Activated naive CD8-positive, alpha-beta T cell (primary cell): ENCODE measurements at regions not wholly inside any gene's neighbourhood (a gene's known extent, or its start where the extent isn't known, plus 50 kb on each side); places are given as distances from the start of the nearest gene placed in this dataset.

Source experiments
- H3K27ac Mint-ChIP-seq: one replicate; pipeline ENCODE4 v1.8.0; 2021; ENCODE audit warnings: mixed read lengths
- H3K27me3 Mint-ChIP-seq: one replicate; pipeline ENCODE4 v1.8.0; 2021; ENCODE audit warnings: mixed read lengths
- H3K36me3 Mint-ChIP-seq: one replicate; pipeline ENCODE4 v1.8.0; 2021; ENCODE audit warnings: mixed read lengths
- H3K4me1 Mint-ChIP-seq: one replicate; pipeline ENCODE4 v1.8.0; 2021; ENCODE audit warnings: low read depth, mixed read lengths
- H3K4me3 Mint-ChIP-seq: one replicate; pipeline ENCODE4 v1.8.0; 2021; ENCODE audit warnings: mild to moderate bottlenecking, mixed read lengths
- H3K9me3 Mint-ChIP-seq: one replicate; pipeline ENCODE4 v1.8.0; 2021; ENCODE audit warnings: low read depth, mixed read lengths

DNA sequence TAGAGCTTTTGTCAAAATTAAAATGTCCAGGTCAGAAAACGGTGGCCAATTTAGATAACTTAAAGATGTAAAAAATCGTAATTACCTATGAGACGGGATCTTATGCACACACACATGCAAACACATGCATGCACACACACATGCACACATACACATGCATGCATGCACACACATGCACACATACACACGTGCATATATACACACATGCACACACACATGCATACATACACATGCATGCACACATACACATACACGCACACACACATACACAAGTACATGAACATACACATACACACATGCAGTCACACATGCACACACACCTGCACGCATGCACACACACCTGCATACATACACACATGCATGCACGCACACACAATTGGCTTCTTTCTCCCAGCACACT, 362.0 kb downstream of the IRX1 start:
- Mint-ChIP-seq H3K27ac (no peak overlapping the region), H3K27me3 (no peaks in the 10 kb centered on the region), H3K36me3 (no peaks in the 10 kb centered on the region), H3K9me3 (peaks cover 6% of the 10 kb centered on the region), H3K4me1 (no peaks in the 10 kb centered on the region), H3K4me3 (no peak overlapping the region)

DNA sequence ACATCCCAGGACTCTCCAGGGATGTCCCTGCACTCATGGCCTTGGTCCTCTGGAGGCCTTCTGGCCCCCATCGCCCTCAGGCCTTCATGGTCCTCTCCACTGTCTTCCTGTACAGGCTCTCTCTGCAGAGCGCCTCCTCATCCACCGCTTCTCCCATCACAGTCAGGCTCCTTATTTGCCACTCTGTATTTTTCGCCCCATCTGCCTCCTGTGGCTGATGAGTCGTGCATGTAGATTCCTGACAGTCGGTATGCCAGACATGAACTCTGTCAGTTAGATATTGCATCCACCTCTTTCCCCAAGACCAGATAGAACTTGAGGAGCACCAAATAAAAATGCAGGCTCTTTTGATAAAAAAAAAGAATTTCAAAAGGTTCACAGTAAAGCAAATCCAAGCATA, 362.8 kb downstream of the IRX1 start:
- Mint-ChIP-seq H3K4me1 (no peaks in the 10 kb centered on the region), H3K27ac (no peak overlapping the region), H3K36me3 (no peaks in the 10 kb centered on the region), H3K4me3 (no peak overlapping the region), H3K9me3 (peaks cover 4% of the 10 kb centered on the region), H3K27me3 (no peaks in the 10 kb centered on the region)

DNA sequence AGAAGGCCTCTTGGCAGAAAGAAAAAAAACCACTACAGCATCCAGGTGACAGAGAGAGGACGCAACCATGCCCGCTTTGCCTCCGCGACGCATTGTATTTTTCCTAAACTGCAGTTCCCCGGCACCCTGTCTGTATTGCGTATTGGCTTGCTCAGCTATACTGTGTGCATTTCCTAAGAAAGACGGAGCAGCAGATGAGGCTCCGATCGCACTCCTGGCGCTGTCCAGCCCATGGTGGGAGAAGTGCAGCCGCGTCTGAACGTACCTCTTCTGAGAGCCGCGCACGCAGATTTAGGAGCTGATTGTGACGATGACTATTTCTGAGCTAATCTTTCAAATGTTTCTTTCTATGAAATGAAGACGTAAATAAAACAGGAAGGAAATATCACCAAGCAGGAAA, 366.5 kb downstream of the IRX1 start:
- Mint-ChIP-seq H3K9me3 (peaks cover 6% of the 10 kb centered on the region), H3K4me3 (no peak overlapping the region), H3K4me1 (no peaks in the 10 kb centered on the region), H3K27ac (no peak overlapping the region), H3K27me3 (no peaks in the 10 kb centered on the region), H3K36me3 (no peaks in the 10 kb centered on the region)

DNA sequence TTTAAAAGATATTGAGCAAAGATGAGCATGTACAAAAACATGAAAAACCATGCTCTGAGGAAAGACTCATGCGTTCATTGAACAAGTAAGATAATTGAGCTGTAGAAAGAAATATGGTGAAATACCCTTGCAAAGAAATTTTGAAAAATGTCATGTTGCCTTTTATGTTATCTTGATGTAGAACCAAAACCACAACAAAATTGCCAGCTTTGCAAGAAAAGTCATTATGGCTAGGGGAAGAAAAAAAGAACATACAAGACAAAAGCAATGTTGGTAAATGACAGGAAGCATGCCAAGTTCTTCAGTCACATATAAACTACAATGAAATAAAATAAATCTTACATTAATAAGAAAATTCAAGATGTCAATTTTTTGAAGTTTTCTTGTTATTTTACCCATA, 368.0 kb downstream of the IRX1 start:
- H3K36me3 Mint-ChIP-seq: no peaks in the 10 kb centered on the region
- H3K9me3 Mint-ChIP-seq: peaks cover 11% of the 10 kb centered on the region
- H3K27me3 Mint-ChIP-seq: no peaks in the 10 kb centered on the region
- no peaks in the 10 kb centered on the region for H3K4me1 Mint-ChIP-seq
- no peak overlapping the region for H3K4me3 Mint-ChIP-seq
- no peak overlapping the region for H3K27ac Mint-ChIP-seq

DNA sequence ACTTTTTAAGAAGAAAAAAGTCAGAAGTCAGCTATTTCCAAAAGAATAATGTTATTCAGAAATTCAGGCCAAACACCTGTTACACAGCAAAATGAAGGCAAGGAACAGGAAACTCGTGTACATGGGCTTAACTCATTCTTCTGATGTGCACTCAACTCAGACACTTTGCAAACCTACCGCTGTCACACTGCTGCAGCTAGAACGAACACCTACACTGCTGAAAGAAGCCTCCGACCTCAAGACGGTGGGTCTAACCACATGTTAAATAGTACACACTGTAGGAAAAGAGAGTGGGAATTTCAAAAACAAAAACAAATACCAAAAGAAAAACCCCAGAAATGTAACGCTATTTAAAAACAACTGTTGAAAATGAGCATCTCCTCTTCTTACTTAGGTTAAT, 384.5 kb downstream of the IRX1 start:
- Mint-ChIP-seq H3K27ac (no peak overlapping the region), H3K4me1 (no peaks in the 10 kb centered on the region), H3K4me3 (no peak overlapping the region), H3K36me3 (no peaks in the 10 kb centered on the region), H3K9me3 (peaks cover 11% of the 10 kb centered on the region), H3K27me3 (no peaks in the 10 kb centered on the region)

DNA sequence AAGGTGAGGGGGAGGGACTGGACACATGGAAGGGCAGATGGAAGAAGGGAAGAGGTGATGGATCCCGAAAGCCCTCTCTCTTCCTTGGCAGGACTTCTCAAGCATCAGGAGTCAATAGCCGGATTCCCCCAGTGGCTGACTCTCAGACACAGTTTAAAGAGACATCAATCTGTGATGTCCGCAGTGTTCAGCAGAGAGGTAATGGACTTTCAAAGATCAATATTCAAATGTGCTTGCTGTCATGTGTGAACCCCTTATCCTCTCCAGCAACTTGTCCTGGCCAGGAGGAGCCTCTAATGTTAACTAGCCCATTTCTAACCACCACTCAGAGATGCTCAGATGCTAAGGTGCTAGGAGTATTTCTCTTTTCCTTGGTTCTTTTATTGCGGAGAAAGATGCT, 392.2 kb downstream of the IRX1 start:
- Mint-ChIP-seq H3K9me3 (peaks cover 5% of the 10 kb centered on the region), H3K4me3 (no peak overlapping the region), H3K27ac (no peak overlapping the region), H3K27me3 (no peaks in the 10 kb centered on the region), H3K36me3 (peaks cover 3% of the 10 kb centered on the region), H3K4me1 (no peaks in the 10 kb centered on the region)

DNA sequence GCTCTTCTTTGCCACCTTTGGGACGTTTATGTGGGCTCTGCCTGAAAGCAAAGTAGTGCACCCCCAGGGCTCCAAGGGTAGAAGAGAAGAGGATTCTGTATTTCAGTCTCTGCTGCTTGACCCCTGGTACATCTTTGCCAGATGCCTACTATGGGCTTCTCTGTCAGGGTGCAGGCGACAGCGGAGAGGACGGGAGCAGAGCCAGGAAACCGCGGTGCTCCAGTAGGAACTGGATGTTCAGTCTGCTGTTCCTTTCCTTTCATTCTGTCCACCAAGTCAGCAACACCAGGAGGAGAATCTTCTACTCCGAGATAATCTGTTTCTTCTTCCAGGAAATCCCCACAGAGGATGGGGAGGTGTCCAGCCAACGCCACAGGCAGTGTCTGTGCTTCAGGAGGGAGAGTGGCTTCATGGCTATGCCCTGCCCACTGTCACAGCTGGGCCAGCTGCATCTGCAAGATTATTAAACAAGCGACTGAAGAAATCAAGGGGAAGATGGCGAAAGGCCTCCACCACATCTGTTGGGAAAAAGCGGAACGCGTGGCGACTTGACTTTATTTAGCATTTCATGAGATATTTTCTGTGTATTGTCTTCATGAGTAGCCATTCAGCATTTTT, 398.3 kb downstream of the IRX1 start:
- Mint-ChIP-seq H3K9me3 (peaks cover 5% of the 10 kb centered on the region), H3K4me3 (no peak overlapping the region), H3K4me1 (no peaks in the 10 kb centered on the region), H3K27ac (no peak overlapping the region), H3K27me3 (no peaks in the 10 kb centered on the region), H3K36me3 (peaks cover 3% of the 10 kb centered on the region)

DNA sequence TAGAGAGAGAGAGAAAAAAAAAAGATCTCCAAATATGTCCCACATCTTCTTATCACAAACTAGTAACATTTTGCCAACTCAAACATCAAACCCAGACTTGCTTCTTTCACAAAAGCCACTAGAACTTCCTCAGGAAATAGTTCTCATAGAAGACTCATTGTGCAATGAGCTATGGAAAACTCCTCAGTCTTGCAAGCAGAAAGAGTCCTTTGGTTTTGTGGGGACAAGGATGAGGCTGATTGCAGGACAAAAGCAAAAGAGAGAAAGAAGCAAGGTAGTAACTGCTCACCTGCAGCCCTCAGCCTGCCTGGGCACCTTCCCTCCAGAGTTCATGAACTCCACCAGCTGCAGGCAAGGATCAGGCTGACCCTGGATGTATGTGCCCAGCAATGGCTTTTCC, 399.0 kb downstream of the IRX1 start:
- H3K36me3 Mint-ChIP-seq: peaks cover 3% of the 10 kb centered on the region
- H3K27ac Mint-ChIP-seq: no peak overlapping the region
- peaks cover 5% of the 10 kb centered on the region for H3K9me3 Mint-ChIP-seq
- H3K4me3 Mint-ChIP-seq: no peak overlapping the region
- H3K27me3 Mint-ChIP-seq: no peaks in the 10 kb centered on the region
- H3K4me1 Mint-ChIP-seq: no peaks in the 10 kb centered on the region

DNA sequence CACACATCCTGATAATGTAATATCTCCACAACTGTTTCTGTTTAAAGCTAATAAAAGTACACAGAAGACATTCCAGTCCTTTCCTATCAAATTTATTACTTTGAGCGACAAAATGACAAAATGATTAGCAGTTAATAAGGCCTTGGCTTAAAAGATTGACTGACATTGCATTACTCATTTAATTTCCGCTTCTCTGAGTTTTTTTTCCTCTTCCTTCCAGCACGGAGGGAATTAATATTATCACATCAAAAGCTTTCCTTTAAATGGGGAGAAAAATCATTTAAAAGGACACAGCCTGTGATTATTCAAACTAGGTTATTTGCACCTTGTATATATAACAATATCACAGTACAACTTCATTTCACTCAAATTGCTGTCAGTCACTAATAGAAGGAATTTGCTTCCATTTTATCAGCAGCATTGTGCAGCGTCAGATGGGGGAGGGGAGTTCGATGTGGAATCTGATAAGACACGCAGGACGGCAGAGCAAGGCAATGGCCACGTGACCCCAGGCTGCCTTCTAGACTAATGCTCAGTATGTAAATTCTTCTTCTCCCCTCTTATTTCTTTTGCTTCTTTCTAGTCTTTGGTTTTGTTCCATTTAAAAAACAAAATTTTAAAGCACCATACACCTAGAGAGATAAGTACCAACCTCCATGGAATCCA, 400.5 kb downstream of the IRX1 start:
- Mint-ChIP-seq H3K27ac (no peak overlapping the region), H3K36me3 (peaks cover 3% of the 10 kb centered on the region), H3K27me3 (no peaks in the 10 kb centered on the region), H3K4me3 (no peak overlapping the region), H3K4me1 (no peaks in the 10 kb centered on the region), H3K9me3 (peaks cover 5% of the 10 kb centered on the region)

DNA sequence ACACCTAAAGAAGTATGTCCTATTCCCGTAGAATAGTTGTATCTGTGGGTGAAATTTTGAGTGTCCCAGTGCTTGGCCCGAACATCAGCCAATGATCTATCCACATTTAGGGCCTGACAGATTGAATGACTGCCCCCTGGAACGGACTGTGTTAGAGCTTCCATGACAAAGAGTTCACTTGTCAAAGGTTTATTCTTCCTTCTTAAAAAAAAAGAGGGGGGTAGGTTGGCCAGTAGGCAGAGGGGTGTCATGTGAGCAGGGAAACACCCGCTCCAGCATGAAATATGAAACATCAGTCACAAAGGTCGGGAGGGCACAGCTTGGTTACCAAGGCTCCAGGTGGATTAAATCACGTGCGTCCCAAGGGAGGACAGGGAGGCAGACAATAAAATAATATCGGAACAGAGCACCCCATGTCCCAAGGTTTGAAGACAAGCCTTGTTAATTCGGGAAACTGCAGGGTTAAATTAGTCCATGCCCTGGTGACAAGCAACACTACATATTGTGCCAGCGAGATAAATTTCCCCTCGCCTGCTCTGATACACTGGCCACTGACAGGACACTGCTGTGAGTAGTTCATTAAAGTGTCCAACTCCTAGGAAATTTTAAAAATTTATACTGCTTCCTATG, 401.2 kb downstream of the IRX1 start:
- Mint-ChIP-seq H3K27me3 (no peaks in the 10 kb centered on the region), H3K36me3 (no peaks in the 10 kb centered on the region), H3K4me3 (no peak overlapping the region), H3K9me3 (no peaks in the 10 kb centered on the region), H3K4me1 (no peaks in the 10 kb centered on the region), H3K27ac (no peak overlapping the region)

DNA sequence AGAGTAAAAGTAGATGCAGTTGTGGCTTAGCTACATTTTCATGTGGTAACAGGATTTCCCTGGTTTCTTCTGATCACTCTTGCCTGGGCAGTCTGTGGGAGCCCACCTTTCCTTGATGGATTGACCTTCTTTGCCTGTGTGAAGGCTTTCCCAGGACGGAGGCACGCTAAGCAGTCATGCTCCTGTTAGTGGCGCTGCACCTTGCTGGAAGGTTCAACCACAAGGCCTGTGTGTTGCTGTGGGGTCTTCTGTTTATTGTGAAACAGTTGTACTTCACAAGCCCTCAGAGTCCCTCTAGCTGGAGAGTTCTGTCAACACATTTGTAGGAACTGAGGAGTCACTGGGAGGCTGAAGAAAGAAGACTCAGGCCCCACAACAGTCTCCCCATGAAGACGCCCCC, 402.0 kb downstream of the IRX1 start:
- Mint-ChIP-seq H3K4me3 (no peak overlapping the region), H3K36me3 (no peaks in the 10 kb centered on the region), H3K9me3 (no peaks in the 10 kb centered on the region), H3K27ac (no peak overlapping the region), H3K4me1 (no peaks in the 10 kb centered on the region), H3K27me3 (no peaks in the 10 kb centered on the region)

DNA sequence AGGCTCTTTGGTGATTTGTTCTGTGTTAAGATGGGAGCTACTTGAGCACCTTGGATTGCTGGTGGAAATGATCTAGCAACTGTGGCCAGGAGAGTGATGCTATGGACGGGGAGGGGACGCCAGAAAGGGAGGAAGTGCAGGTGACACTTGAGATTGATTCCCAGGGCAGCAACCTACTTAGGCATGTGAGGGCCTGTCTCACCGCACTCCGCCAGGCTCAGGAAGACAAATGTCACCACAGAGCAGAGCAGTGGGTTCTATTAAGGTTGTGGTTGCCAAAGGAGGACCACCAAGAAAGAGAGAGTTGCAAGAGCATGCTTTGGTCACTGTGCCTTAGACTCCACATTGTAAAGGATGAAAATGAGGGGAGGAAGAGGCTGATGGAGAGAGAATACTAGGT, 404.3 kb downstream of the IRX1 start:
- Mint-ChIP-seq H3K4me3 (no peak overlapping the region), H3K27me3 (no peaks in the 10 kb centered on the region), H3K9me3 (no peaks in the 10 kb centered on the region), H3K36me3 (no peaks in the 10 kb centered on the region), H3K4me1 (no peaks in the 10 kb centered on the region), H3K27ac (no peak overlapping the region)

DNA sequence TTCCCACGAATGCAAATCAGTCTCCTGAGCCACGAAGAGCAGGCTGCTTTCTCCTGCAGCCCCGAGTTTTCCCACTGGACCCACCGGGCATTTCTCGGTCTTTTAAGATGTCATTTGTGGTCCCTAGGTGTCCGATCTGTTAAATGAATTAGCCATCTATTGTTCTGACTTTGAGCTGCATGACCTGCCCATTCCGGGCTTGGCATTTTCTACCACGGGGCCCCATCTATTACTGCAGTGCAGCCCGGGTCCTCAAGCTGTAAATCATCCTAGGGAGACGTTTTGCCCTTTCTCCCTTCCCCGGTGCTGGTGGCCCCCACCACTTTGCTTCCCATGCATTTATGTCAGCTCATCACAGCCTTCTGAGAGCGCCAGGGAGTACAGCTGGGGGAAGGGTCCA, 405.4 kb downstream of the IRX1 start:
- Mint-ChIP-seq H3K9me3 (no peaks in the 10 kb centered on the region), H3K36me3 (no peaks in the 10 kb centered on the region), H3K4me3 (no peak overlapping the region), H3K27me3 (no peaks in the 10 kb centered on the region), H3K27ac (no peak overlapping the region), H3K4me1 (no peaks in the 10 kb centered on the region)

DNA sequence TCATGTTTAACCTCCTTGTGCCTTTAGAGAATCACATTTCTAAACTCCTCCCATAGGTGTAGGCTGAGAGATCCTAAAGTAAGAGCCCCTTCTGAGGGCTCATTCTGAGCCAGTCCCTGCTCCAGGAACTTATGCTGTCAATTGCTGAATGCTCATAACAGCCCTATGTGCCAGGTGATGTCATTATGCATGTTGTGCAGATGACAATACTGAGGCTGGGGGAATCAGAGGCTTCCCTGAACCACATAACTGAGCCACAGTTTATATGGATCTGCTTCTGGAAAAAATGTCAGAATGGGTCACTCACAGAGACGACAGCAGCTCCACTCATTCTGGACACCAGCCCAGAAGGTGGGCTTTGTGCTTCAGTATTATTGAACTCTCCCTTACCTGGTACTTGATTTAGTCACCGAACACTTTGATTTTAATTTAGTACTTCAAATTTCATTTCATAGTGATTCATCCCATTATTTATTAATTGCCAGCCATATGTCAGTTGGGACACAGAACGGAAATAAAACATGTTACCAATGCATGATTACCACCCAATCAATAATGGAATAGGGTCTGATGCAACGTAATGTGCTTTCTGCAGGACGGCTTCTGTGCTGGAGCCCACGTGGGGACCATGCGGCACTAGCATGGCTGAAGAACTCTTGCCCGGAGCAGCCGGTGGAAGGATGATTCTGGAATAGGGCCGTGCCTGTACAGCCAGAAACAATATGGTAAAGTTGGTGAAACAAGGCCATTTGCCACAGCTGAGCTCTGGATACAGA, 406.3 kb downstream of the IRX1 start:
- Mint-ChIP-seq H3K4me1 (no peaks in the 10 kb centered on the region), H3K27ac (no peak overlapping the region), H3K9me3 (no peaks in the 10 kb centered on the region), H3K4me3 (no peak overlapping the region), H3K36me3 (no peaks in the 10 kb centered on the region), H3K27me3 (no peaks in the 10 kb centered on the region)

DNA sequence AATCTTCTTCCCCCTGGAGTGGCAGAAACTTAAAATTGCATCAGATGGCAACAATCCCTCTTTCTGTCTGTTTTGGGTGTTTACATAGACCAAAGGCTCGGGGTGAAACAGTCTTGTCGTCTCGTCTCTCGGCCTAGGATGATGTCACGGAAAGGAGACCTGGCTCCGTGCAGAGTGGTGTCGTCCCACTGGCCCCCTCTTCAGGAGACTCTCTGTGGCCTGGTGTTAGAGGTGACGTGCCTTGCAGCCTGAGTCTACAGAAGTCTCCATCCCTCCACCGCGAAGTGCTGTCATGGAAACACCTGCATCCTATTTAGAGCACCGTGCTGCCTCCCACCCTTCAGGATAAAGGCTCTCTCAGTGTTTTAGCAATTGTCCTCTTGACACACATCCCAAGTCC, 409.7 kb downstream of the IRX1 start:
- no peak overlapping the region for H3K27ac Mint-ChIP-seq
- no peak overlapping the region for H3K4me3 Mint-ChIP-seq
- no peaks in the 10 kb centered on the region for H3K36me3 Mint-ChIP-seq

More for the DNA sequence above, 409.7 kb downstream of the IRX1 start:
- Mint-ChIP-seq H3K9me3 (no peaks in the 10 kb centered on the region), H3K4me1 (no peaks in the 10 kb centered on the region), H3K27me3 (no peaks in the 10 kb centered on the region)
